Activated B cell treated with CpG ODN at 0.5 μM for 24 hours (primary cell): ENCODE measurements at regions not wholly inside any gene's neighbourhood (a gene's known extent, or its start where the extent isn't known, plus 50 kb on each side); places are given as distances from the start of the nearest gene placed in this dataset.

ENCODE experiments used
- ATAC-seq: fragments of 200-7000 bp; cut with Tn5 transposase; one replicate; pipeline ENCODE4 v1.10.0; 2021; ENCODE audit warnings: low read depth, mild to moderate bottlenecking, moderate library complexity
- CTCF ChIA-PET: fragments of 350-600 bp; sonication (Branson Sonifier 250); formaldehyde crosslinking; loops from one replicate; lab custom pipeline; 2021; ENCODE audit warnings: antibody characterized with exemption; lab: Charles Lee
- POLR2A ChIA-PET: fragments of 350-600 bp; sonication (Branson Sonifier 250); formaldehyde crosslinking; loops from one replicate; lab custom pipeline; 2021; ENCODE audit warnings: antibody characterized with exemption; lab: Charles Lee
- DNase-seq: peaks from one replicate; pipeline ENCODE4 v3.0.0; 2022
- H3K27ac Mint-ChIP-seq: one replicate; pipeline ENCODE4 v1.8.0; 2020; ENCODE audit warnings: mixed read lengths
- H3K27me3 Mint-ChIP-seq: one replicate; pipeline ENCODE4 v1.8.0; 2021; ENCODE audit warnings: mixed read lengths
- H3K36me3 Mint-ChIP-seq: one replicate; pipeline ENCODE4 v1.8.0; 2021; ENCODE audit warnings: low read depth, mixed read lengths
- H3K4me1 Mint-ChIP-seq: one replicate; pipeline ENCODE4 v1.8.0; 2021; ENCODE audit warnings: mixed read lengths
- H3K4me3 Mint-ChIP-seq: one replicate; pipeline ENCODE4 v1.8.0; 2020; ENCODE audit warnings: mild to moderate bottlenecking, mixed read lengths
- H3K9me3 Mint-ChIP-seq: one replicate; pipeline ENCODE4 v1.8.0; 2020; ENCODE audit warnings: mixed read lengths
- intact Hi-C: fragments of 100-400 bp; cut with micrococcal nuclease; formaldehyde crosslinking; loops from one replicate; pipeline ENCODE4 v1.15.1; 2024
- TF ChIP-seq, protein P1 (sequence below): fragments of 200-600 bp; IDR thresholded peaks from one replicate; pipeline ENCODE4 v1.8.0; 2022; ENCODE audit warnings: antibody characterized with exemption, mild to moderate bottlenecking

DNA sequence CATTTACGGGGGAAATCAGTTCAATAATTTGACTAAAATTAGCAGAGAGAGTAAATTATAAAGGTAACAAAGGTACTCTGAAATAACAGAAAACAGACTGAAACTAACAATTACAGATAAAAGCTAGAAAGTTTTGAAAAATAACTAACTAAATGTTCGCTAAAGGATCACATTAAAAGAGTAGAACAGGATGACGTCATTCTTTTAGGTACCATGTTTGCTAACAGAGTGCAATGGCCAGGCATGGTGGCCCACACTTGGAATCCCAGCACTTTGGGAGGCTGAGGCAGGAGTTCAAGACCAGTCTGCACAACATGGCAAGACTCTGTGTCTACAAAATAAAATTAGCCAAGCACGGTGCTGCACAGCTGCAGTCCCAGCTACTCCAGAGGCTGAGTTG, 212.3 kb upstream of the CDYL start:
- Mint-ChIP-seq H3K4me1 (no peaks in the 10 kb centered on the region), H3K4me3 (no peak overlapping the region), H3K9me3 (no peaks in the 10 kb centered on the region), H3K27ac (no peak overlapping the region), H3K27me3 (peaks cover 21% of the 10 kb centered on the region), H3K36me3 (no peaks in the 10 kb centered on the region)
- TF ChIP-seq, protein P1, sequence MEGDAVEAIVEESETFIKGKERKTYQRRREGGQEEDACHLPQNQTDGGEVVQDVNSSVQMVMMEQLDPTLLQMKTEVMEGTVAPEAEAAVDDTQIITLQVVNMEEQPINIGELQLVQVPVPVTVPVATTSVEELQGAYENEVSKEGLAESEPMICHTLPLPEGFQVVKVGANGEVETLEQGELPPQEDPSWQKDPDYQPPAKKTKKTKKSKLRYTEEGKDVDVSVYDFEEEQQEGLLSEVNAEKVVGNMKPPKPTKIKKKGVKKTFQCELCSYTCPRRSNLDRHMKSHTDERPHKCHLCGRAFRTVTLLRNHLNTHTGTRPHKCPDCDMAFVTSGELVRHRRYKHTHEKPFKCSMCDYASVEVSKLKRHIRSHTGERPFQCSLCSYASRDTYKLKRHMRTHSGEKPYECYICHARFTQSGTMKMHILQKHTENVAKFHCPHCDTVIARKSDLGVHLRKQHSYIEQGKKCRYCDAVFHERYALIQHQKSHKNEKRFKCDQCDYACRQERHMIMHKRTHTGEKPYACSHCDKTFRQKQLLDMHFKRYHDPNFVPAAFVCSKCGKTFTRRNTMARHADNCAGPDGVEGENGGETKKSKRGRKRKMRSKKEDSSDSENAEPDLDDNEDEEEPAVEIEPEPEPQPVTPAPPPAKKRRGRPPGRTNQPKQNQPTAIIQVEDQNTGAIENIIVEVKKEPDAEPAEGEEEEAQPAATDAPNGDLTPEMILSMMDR = no peak
- POLR2A ChIA-PET = no interaction called here
- no peak for DNase-seq
- intact Hi-C loops = no loop called here
- no peak for ATAC-seq
- CTCF ChIA-PET = no interaction called here

DNA sequence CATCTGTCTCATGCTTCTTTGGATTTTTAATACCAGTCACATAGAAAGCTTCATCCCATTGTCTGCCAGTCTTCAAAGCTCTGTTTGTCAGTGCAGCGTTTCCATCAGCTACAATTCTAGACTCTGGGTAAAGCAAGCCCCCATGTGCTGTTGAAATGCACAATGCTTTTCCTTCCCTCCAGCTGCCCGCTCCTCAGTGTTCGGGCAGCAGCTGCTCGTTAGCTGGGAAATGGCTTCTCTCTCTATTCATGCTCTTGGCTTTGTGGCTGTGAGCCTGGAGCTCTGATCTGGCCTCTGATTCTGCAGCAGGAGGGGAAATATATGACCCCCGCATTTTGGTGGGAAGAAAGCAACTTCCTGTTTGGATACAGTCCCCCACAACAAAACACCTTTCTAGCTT, 213.0 kb upstream of the CDYL start:
- no peaks in the 10 kb centered on the region for H3K4me1 Mint-ChIP-seq
- H3K4me3 Mint-ChIP-seq = no peak overlapping the region
- H3K9me3 Mint-ChIP-seq = no peaks in the 10 kb centered on the region
- intact Hi-C loops = no loop called here
- TF ChIP-seq, protein P1 = no peak
- H3K36me3 Mint-ChIP-seq = no peaks in the 10 kb centered on the region
- DNase-seq (no peak), ATAC-seq (no peak)
- ChIA-PET POLR2A (no interaction called here), CTCF (no interaction called here)
- no peak overlapping the region for H3K27ac Mint-ChIP-seq
- peaks cover 19% of the 10 kb centered on the region for H3K27me3 Mint-ChIP-seq

DNA sequence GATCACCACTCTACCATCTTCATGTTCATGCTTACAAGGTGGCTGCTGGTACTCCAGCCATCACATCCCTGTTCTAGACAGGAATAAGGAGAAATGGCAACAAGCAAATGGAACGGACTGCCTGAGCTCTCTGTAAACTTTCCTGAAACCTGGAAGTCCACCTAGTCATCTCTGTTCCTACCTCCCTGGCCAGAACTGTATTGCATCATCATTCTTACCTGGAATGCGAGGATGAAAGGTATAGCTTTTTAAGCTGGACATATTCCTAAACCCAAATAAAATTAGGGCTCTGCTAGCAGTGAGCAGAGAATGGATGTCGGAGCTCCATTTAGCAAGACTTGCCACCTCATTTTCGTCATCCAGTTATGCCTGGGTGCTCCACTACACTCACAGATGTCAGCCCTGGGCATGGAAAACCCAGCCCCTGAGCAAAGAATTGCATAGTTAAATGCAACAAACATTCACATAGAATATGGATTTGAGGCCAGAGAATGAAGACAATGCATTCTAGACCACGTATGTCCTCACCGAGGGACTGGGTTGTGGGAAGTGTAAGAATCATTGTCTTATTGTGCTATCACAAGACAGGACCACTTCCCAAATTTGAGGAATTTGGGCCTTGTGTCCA, 214.3 kb upstream of the CDYL start:
- TF ChIP-seq, protein P1 = no peak
- Mint-ChIP-seq H3K9me3 (no peaks in the 10 kb centered on the region), H3K36me3 (no peaks in the 10 kb centered on the region), H3K27me3 (peaks cover 15% of the 10 kb centered on the region), H3K4me3 (no peak overlapping the region), H3K4me1 (no peaks in the 10 kb centered on the region), H3K27ac (no peak overlapping the region)
- no peak for ATAC-seq
- ChIA-PET CTCF (no interaction called here), POLR2A (no interaction called here)
- intact Hi-C loops = no loop called here
- no peak for DNase-seq

DNA sequence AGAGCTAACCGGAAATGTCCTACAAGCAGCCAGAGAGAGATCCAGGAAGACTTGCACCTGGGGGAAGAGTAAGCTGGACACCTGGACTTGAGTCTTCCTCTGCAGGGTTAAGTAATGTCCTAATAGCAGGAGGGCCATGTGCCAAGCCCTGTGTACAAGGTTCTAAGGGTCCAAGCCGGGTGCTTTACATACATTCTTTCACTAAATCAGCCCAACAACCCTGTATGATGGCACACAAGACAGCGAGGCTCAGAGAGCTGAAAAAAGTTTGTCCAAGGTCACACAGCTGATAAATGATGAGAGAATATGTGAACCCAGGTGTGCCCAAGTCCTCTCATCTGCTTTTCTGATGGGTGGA, 215.1 kb upstream of the CDYL start:
- intact Hi-C loops = no loop called here
- DNase-seq (no peak), ATAC-seq (no peak)
- POLR2A ChIA-PET = no interaction called here
- H3K9me3 Mint-ChIP-seq = no peaks in the 10 kb centered on the region
- no peaks in the 10 kb centered on the region for H3K36me3 Mint-ChIP-seq
- CTCF ChIA-PET = no interaction called here
- no peaks in the 10 kb centered on the region for H3K4me1 Mint-ChIP-seq
- peaks cover 15% of the 10 kb centered on the region for H3K27me3 Mint-ChIP-seq
- no peak overlapping the region for H3K27ac Mint-ChIP-seq
- TF ChIP-seq, protein P1 = no peak
- H3K4me3 Mint-ChIP-seq = no peak overlapping the region

DNA sequence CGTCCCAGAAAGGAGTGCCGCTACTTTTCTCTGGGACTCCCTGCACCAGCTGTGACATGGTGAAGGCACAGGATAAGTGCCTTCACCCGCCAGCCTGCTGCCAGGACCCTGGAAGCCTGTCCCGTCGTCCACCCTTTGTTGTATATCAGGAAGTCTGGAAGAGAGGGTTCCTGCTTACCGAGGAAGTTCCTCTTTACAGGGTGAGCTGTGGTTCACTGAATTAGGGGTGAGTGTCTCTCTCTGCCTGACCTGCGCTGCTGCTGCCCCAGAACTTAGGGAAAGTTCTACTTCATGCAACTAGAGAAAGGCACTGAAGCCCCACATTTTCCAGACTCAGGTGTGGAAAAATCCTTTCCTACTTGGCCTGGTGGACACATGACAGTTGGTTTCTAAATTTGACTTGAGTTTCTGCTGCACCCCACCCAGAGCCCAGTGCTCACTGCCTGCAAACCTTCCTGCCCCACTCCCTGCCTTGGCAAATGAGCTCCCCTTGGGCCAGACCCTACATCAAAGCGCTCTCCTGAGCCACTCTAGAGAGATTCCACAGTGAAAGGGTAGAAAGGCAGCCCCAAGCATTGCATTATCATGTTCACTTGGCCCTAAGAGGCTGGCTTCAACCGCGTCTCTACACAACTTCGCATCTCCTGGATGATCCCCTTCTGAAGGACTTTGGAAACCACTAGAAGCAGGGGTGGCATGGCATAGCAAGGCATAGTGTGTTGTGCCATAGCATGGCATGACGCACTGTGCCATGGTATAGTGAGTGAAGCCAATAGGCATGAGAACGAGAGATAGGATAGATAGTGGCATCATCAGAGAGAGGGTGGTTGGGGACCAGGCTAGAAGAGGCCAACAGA, 215.8 kb upstream of the CDYL start:
- no peaks in the 10 kb centered on the region for H3K4me1 Mint-ChIP-seq
- DNase-seq (no peak), ATAC-seq (no peak)
- TF ChIP-seq, protein P1 = no peak
- H3K27ac Mint-ChIP-seq = no peak overlapping the region
- ChIA-PET CTCF (no interaction called here), POLR2A (no interaction called here)
- intact Hi-C loops = no loop called here
- peaks cover 19% of the 10 kb centered on the region for H3K27me3 Mint-ChIP-seq
- H3K36me3 Mint-ChIP-seq = no peaks in the 10 kb centered on the region
- H3K4me3 Mint-ChIP-seq = no peak overlapping the region
- no peaks in the 10 kb centered on the region for H3K9me3 Mint-ChIP-seq
